ENCODE measurements at regions not wholly inside any gene's neighbourhood (a gene's known extent, or its start where the extent isn't known, plus 50 kb on each side); places are given as distances from the start of the nearest gene placed in this dataset.

DNA sequence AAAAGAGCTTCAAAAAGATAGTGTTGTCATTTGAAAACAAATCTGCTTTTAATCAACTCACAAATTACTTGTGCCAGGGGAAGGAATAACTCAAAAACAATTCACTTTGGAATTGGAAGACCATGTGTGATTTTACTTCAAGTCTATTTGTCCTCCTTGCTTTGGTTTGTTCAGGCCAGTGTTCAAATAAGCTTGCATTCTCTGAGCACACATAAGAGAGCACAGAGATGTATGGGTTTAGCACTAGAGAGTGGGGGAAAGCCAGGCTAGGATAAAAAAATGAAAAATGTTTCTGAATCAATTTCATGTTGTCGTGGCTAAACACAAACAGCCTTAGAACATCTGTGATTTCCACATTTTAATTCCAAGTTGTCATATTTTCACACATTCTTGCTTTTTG, 325.7 kb upstream of the LYPLAL1 start:
- no peak for TF ChIP-seq POLR2A (IDR thresholded peaks at IDR 0.05)
- no peak for TF ChIP-seq CTCF (IDR thresholded peaks at IDR 0.05 in 8 of 11, conservative IDR thresholded peaks at IDR 0.05 in 3 of 11)
